ENCODE measurements at regions not wholly inside any gene's neighbourhood (a gene's known extent, or its start where the extent isn't known, plus 50 kb on each side); places are given as distances from the start of the nearest gene placed in this dataset.

- H3K9me3 ChIP-seq (ENCODE audit: control insufficient read depth, low read length): peaks cover 18% of the 10 kb centered on the region
- H3K36me3 ChIP-seq (ENCODE audit: control insufficient read depth, insufficient read depth, low read length, severe bottlenecking): no peaks in the 10 kb centered on the region
- H3K27me3 ChIP-seq (replicated peaks; ENCODE audit: control insufficient read depth, insufficient read depth, low read length): peaks cover 3% of the 10 kb centered on the region
- no peak overlapping the region for H3K4me3 ChIP-seq (ENCODE audit: low read length)
- no peaks in the 10 kb centered on the region for H3K4me1 ChIP-seq (ENCODE audit: control insufficient read depth, insufficient read depth, low read length)
- no peak overlapping the region for H3K9ac ChIP-seq (ENCODE audit: low read length)
- DNase-seq (ENCODE audit: low read depth): no peak
These were observed 272.6 kb upstream of the IGF1R start for GRCh38 chr15:98375513-98376340.

GRCh38 chr15:98380721-98381120 lies 267.6 kb upstream of the IGF1R start:
- H3K27me3 ChIP-seq (replicated peaks; ENCODE audit: control insufficient read depth, insufficient read depth, low read length): no peaks in the 10 kb centered on the region
- H3K4me3 ChIP-seq (ENCODE audit: low read length): no peak overlapping the region
- DNase-seq (ENCODE audit: low read depth): no peak
- H3K4me1 ChIP-seq (ENCODE audit: control insufficient read depth, insufficient read depth, low read length): no peaks in the 10 kb centered on the region
- H3K9me3 ChIP-seq (ENCODE audit: control insufficient read depth, low read length): peaks cover 18% of the 10 kb centered on the region
- no peaks in the 10 kb centered on the region for H3K36me3 ChIP-seq (ENCODE audit: control insufficient read depth, insufficient read depth, low read length, severe bottlenecking)
- no peak overlapping the region for H3K9ac ChIP-seq (ENCODE audit: low read length)

- Histone ChIP-seq H3K9me3 (ENCODE audit: control insufficient read depth, low read length) (peaks cover 18% of the 10 kb centered on the region), H3K9ac (ENCODE audit: low read length) (no peak overlapping the region), H3K36me3 (ENCODE audit: control insufficient read depth, insufficient read depth, low read length, severe bottlenecking) (no peaks in the 10 kb centered on the region), H3K4me1 (ENCODE audit: control insufficient read depth, insufficient read depth, low read length) (no peaks in the 10 kb centered on the region), H3K4me3 (ENCODE audit: low read length) (no peak overlapping the region), H3K27me3 (replicated peaks; ENCODE audit: control insufficient read depth, insufficient read depth, low read length) (no peaks in the 10 kb centered on the region)
- DNase-seq (ENCODE audit: low read depth): no peak
These were observed 266.9 kb upstream of the IGF1R start for GRCh38 chr15:98381446-98381845.

- H3K4me1 ChIP-seq (ENCODE audit: control insufficient read depth, insufficient read depth, low read length): no peaks in the 10 kb centered on the region
- H3K9ac ChIP-seq (ENCODE audit: low read length): no peak overlapping the region
- no peaks in the 10 kb centered on the region for H3K36me3 ChIP-seq (ENCODE audit: control insufficient read depth, insufficient read depth, low read length, severe bottlenecking)
- H3K27me3 ChIP-seq (replicated peaks; ENCODE audit: control insufficient read depth, insufficient read depth, low read length): no peaks in the 10 kb centered on the region
- H3K4me3 ChIP-seq (ENCODE audit: low read length): no peak overlapping the region
- peaks cover 17% of the 10 kb centered on the region for H3K9me3 ChIP-seq (ENCODE audit: control insufficient read depth, low read length)
- DNase-seq (ENCODE audit: low read depth): no peak
These were observed 266.2 kb upstream of the IGF1R start for GRCh38 chr15:98382139-98382538.

GRCh38 chr15:98383571-98383970 lies 264.8 kb upstream of the IGF1R start:
- Histone ChIP-seq H3K4me3 (ENCODE audit: low read length) (no peak overlapping the region), H3K9ac (ENCODE audit: low read length) (no peak overlapping the region), H3K4me1 (ENCODE audit: control insufficient read depth, insufficient read depth, low read length) (no peaks in the 10 kb centered on the region)

GRCh38 chr15:98384328-98385029 lies 263.9 kb upstream of the IGF1R start:
- H3K36me3 ChIP-seq (ENCODE audit: control insufficient read depth, insufficient read depth, low read length, severe bottlenecking): no peaks in the 10 kb centered on the region
- H3K9ac ChIP-seq (ENCODE audit: low read length): no peak overlapping the region
- peaks cover 5% of the 10 kb centered on the region for H3K9me3 ChIP-seq (ENCODE audit: control insufficient read depth, low read length)
- no peak overlapping the region for H3K4me3 ChIP-seq (ENCODE audit: low read length)
- no peaks in the 10 kb centered on the region for H3K4me1 ChIP-seq (ENCODE audit: control insufficient read depth, insufficient read depth, low read length)
- no peak for DNase-seq (ENCODE audit: low read depth)
- H3K27me3 ChIP-seq (replicated peaks; ENCODE audit: control insufficient read depth, insufficient read depth, low read length): no peaks in the 10 kb centered on the region

More at GRCh38 chr15:98383571-98383970, 264.8 kb upstream of the IGF1R start:
- Histone ChIP-seq H3K9me3 (ENCODE audit: control insufficient read depth, low read length) (peaks cover 12% of the 10 kb centered on the region), H3K36me3 (ENCODE audit: control insufficient read depth, insufficient read depth, low read length, severe bottlenecking) (no peaks in the 10 kb centered on the region), H3K27me3 (replicated peaks; ENCODE audit: control insufficient read depth, insufficient read depth, low read length) (no peaks in the 10 kb centered on the region)
- DNase-seq (ENCODE audit: low read depth): no peak

GRCh38 chr15:98385752-98386381 lies 262.5 kb upstream of the IGF1R start:
- no peak for DNase-seq (ENCODE audit: low read depth)
- Histone ChIP-seq H3K9ac (ENCODE audit: low read length) (no peak overlapping the region), H3K4me3 (ENCODE audit: low read length) (no peak overlapping the region)

GRCh38 chr15:98386561-98386960 lies 261.8 kb upstream of the IGF1R start:
- Histone ChIP-seq H3K4me1 (ENCODE audit: control insufficient read depth, insufficient read depth, low read length) (no peaks in the 10 kb centered on the region), H3K9me3 (ENCODE audit: control insufficient read depth, low read length) (no peaks in the 10 kb centered on the region), H3K4me3 (ENCODE audit: low read length) (no peak overlapping the region), H3K9ac (ENCODE audit: low read length) (no peak overlapping the region), H3K36me3 (ENCODE audit: control insufficient read depth, insufficient read depth, low read length, severe bottlenecking) (no peaks in the 10 kb centered on the region), H3K27me3 (replicated peaks; ENCODE audit: control insufficient read depth, insufficient read depth, low read length) (no peaks in the 10 kb centered on the region)
- DNase-seq (ENCODE audit: low read depth): no peak

More at GRCh38 chr15:98385752-98386381, 262.5 kb upstream of the IGF1R start:
- no peaks in the 10 kb centered on the region for H3K9me3 ChIP-seq (ENCODE audit: control insufficient read depth, low read length)
- H3K27me3 ChIP-seq (replicated peaks; ENCODE audit: control insufficient read depth, insufficient read depth, low read length): no peaks in the 10 kb centered on the region
- H3K4me1 ChIP-seq (ENCODE audit: control insufficient read depth, insufficient read depth, low read length): no peaks in the 10 kb centered on the region
- no peaks in the 10 kb centered on the region for H3K36me3 ChIP-seq (ENCODE audit: control insufficient read depth, insufficient read depth, low read length, severe bottlenecking)

GRCh38 chr15:98387866-98388265 lies 260.5 kb upstream of the IGF1R start:
- DNase-seq (ENCODE audit: low read depth): no peak
- Histone ChIP-seq H3K9me3 (ENCODE audit: control insufficient read depth, low read length) (no peaks in the 10 kb centered on the region), H3K36me3 (ENCODE audit: control insufficient read depth, insufficient read depth, low read length, severe bottlenecking) (no peaks in the 10 kb centered on the region), H3K4me3 (ENCODE audit: low read length) (no peak overlapping the region), H3K4me1 (ENCODE audit: control insufficient read depth, insufficient read depth, low read length) (no peaks in the 10 kb centered on the region), H3K9ac (ENCODE audit: low read length) (no peak overlapping the region), H3K27me3 (replicated peaks; ENCODE audit: control insufficient read depth, insufficient read depth, low read length) (peaks cover 3% of the 10 kb centered on the region)

GRCh38 chr15:98390946-98391530 lies 257.3 kb upstream of the IGF1R start:
- Histone ChIP-seq H3K27me3 (replicated peaks; ENCODE audit: control insufficient read depth, insufficient read depth, low read length) (peaks cover 8% of the 10 kb centered on the region), H3K9me3 (ENCODE audit: control insufficient read depth, low read length) (no peaks in the 10 kb centered on the region), H3K4me1 (ENCODE audit: control insufficient read depth, insufficient read depth, low read length) (no peaks in the 10 kb centered on the region), H3K36me3 (ENCODE audit: control insufficient read depth, insufficient read depth, low read length, severe bottlenecking) (no peaks in the 10 kb centered on the region), H3K4me3 (ENCODE audit: low read length) (no peak overlapping the region), H3K9ac (ENCODE audit: low read length) (no peak overlapping the region)
- DNase-seq (ENCODE audit: low read depth): no peak

GRCh38 chr15:98391568-98391967 lies 256.8 kb upstream of the IGF1R start:
- Histone ChIP-seq H3K4me1 (ENCODE audit: control insufficient read depth, insufficient read depth, low read length) (no peaks in the 10 kb centered on the region), H3K9ac (ENCODE audit: low read length) (no peak overlapping the region), H3K4me3 (ENCODE audit: low read length) (no peak overlapping the region), H3K36me3 (ENCODE audit: control insufficient read depth, insufficient read depth, low read length, severe bottlenecking) (no peaks in the 10 kb centered on the region), H3K27me3 (replicated peaks; ENCODE audit: control insufficient read depth, insufficient read depth, low read length) (peaks cover 8% of the 10 kb centered on the region), H3K9me3 (ENCODE audit: control insufficient read depth, low read length) (no peaks in the 10 kb centered on the region)
- DNase-seq (ENCODE audit: low read depth): no peak
